GM21447 (cell line): ENCODE measurements at regions not wholly inside any gene's neighbourhood (a gene's known extent, or its start where the extent isn't known, plus 50 kb on each side); places are given as distances from the start of the nearest gene placed in this dataset.

Source experiments
- ATAC-seq: cut with Tn5 transposase; IDR thresholded peaks from one replicate; pipeline ENCODE4 v1.9.1; 2021; ENCODE audit not compliant: unreplicated experiment

GRCh38 chr1:68332041-68332440 is 99.7 kb upstream of the WLS start:
- no peak for ATAC-seq

- no peak for ATAC-seq
Measured at GRCh38 chr1:68331117-68331865, 99.0 kb upstream of the WLS start.

- no peak for ATAC-seq
Measured at GRCh38 chr1:68330391-68330790, 98.1 kb upstream of the WLS start.

- ATAC-seq = no peak
Measured at GRCh38 chr1:68329096-68329835, 96.9 kb upstream of the WLS start.

- no peak for ATAC-seq
Measured at GRCh38 chr1:68328490-68328889, 96.2 kb upstream of the WLS start.

GRCh38 chr1:68327414-68327813 is 95.1 kb upstream of the WLS start:
- ATAC-seq = no peak

- ATAC-seq = no peak
Measured at GRCh38 chr1:68326481-68326880, 94.2 kb upstream of the WLS start.

GRCh38 chr1:68324316-68324715 is 92.0 kb upstream of the WLS start:
- ATAC-seq = no peak

- ATAC-seq = no peak
Measured at GRCh38 chr1:68322837-68323687, 90.7 kb upstream of the WLS start.

GRCh38 chr1:68322096-68322495 is 89.8 kb upstream of the WLS start:
- no peak for ATAC-seq

- no peak for ATAC-seq
Measured at GRCh38 chr1:68321084-68321685, 88.9 kb upstream of the WLS start.

- no peak for ATAC-seq
Measured at GRCh38 chr1:68320349-68320748, 88.0 kb upstream of the WLS start.

- ATAC-seq = no peak
Measured at GRCh38 chr1:68319907-68320306, 87.6 kb upstream of the WLS start.

GRCh38 chr1:68317543-68317942 is 85.2 kb upstream of the WLS start:
- ATAC-seq = no peak

GRCh38 chr1:68314151-68314780 is 81.9 kb upstream of the WLS start:
- no peak for ATAC-seq

- ATAC-seq = no peak
Measured at GRCh38 chr1:68313735-68314134, 81.4 kb upstream of the WLS start.

- ATAC-seq = no peak
Measured at GRCh38 chr1:68308034-68308433, 75.7 kb upstream of the WLS start.

- ATAC-seq = no peak
Measured at GRCh38 chr1:68307378-68307787, 75.1 kb upstream of the WLS start.

- no peak for ATAC-seq
Measured at GRCh38 chr1:68301471-68302001, 69.2 kb upstream of the WLS start.

GRCh38 chr1:68294367-68295066 is 62.2 kb upstream of the WLS start:
- ATAC-seq = no peak
